Loucy (cell line): ENCODE measurements at regions not wholly inside any gene's neighbourhood (a gene's known extent, or its start where the extent isn't known, plus 50 kb on each side); places are given as distances from the start of the nearest gene placed in this dataset.

Experiments
- H2AFZ ChIP-seq: fragments of 200-600 bp; sonication (generic); 2 replicates; pipeline ENCODE4 v1.6.0; 2016; ENCODE audit warnings: antibody characterized with exemption, mild to moderate bottlenecking, low read length, moderate library complexity
- H3F3A ChIP-seq: fragments of 200-600 bp; 2 replicates; pipeline ENCODE4 v1.6.0; 2016; ENCODE audit warnings: antibody characterized with exemption, low read depth, mild to moderate bottlenecking
- H3K27me3 ChIP-seq: fragments of 200-600 bp; sonication (generic); 2 replicates; pipeline ENCODE4 v1.6.1; 2014; ENCODE audit warnings: low read length, mild to moderate bottlenecking; ENCODE audit not compliant: insufficient read depth, poor library complexity, severe bottlenecking
- H3K36me3 ChIP-seq: fragments of 200-600 bp; sonication (generic); 2 replicates; pipeline ENCODE4 v1.6.1; 2016; ENCODE audit warnings: low read length; ENCODE audit not compliant: insufficient read depth
- H3K4me1 ChIP-seq: fragments of 200-600 bp; sonication (generic); 2 replicates; pipeline ENCODE4 v1.5.1; 2014; ENCODE audit warnings: low read length, mild to moderate bottlenecking; ENCODE audit not compliant: insufficient read depth, poor library complexity, severe bottlenecking
- H3K4me2 ChIP-seq: fragments of 200-600 bp; sonication (generic); 2 replicates; pipeline ENCODE4 v1.6.0; 2014; ENCODE audit warnings: antibody characterized with exemption, low read length, low read depth, mild to moderate bottlenecking; ENCODE audit not compliant: poor library complexity, severe bottlenecking
- H3K4me3 ChIP-seq: fragments of 200-600 bp; sonication (generic); 2 replicates; pipeline ENCODE4 v1.5.1; 2014; ENCODE audit warnings: low read length, mild to moderate bottlenecking, mixed read lengths; ENCODE audit not compliant: poor library complexity, severe bottlenecking
- H3K79me2 ChIP-seq: fragments of 200-600 bp; sonication (generic); 2 replicates; pipeline ENCODE4 v1.6.1; 2014; ENCODE audit warnings: low read length; ENCODE audit not compliant: insufficient read depth
- H3K9ac ChIP-seq: fragments of 200-600 bp; sonication (generic); 2 replicates; pipeline ENCODE4 v1.6.0; 2014; ENCODE audit warnings: mild to moderate bottlenecking, low read depth, low read length, moderate library complexity; ENCODE audit not compliant: poor library complexity, severe bottlenecking
- H3K9me2 ChIP-seq: fragments of 200-600 bp; sonication (generic); replicated peaks from 2 replicates; pipeline ENCODE4 v1.6.1; 2016; ENCODE audit warnings: low read depth, low read length, mixed read lengths
- H3K9me3 ChIP-seq: fragments of 200-600 bp; sonication (generic); 2 replicates; pipeline ENCODE4 v1.6.1; 2014; ENCODE audit warnings: mild to moderate bottlenecking, antibody characterized with exemption, low read length, low read depth; ENCODE audit not compliant: insufficient read depth
- H4K20me1 ChIP-seq: fragments of 200-600 bp; sonication (generic); 2 replicates; pipeline ENCODE4 v1.6.0; 2014; ENCODE audit warnings: antibody characterized with exemption, low read length, mild to moderate bottlenecking; ENCODE audit not compliant: insufficient read depth, poor library complexity, severe bottlenecking
- EZH2phosphoT487 ChIP-seq: fragments of 200-600 bp; IDR thresholded peaks from 2 replicates; pipeline ENCODE4 v1.6.1; 2018; ENCODE audit warnings: antibody characterized with exemption, mild to moderate bottlenecking, moderate library complexity, borderline replicate concordance
- TF ChIP-seq, protein P1 (sequence below): fragments of 200-600 bp; sonication (generic); conservative IDR thresholded peaks from 2 replicates; pipeline ENCODE4 v1.5.1; 2014; ENCODE audit warnings: mild to moderate bottlenecking, antibody characterized with exemption, low read length

DNA sequence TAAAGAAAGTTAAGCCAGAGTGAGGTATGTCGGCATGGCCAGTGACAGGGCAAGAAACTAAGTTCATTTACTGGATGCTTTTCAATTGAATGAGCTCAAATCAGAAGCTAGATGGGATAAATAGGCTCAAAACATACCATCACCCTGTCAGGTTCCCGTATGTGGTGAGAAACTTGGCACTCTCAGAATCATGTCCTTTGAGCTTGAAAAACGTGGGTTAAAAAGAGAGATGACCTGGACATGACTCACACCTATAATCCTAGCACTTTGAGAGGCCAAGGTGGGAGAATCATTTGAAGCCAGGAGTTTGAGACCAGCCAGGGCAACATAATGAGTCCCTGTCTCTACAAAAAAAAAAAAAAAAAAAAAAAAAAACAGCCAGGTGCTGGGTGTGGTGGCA, 121.7 kb upstream of the RGMB start:
- Histone ChIP-seq H3K79me2 (no peaks in the 10 kb centered on the region), H3K27me3 (no peaks in the 10 kb centered on the region), H3K9ac (no peak overlapping the region), H3K9me2 (no peaks in the 10 kb centered on the region), H3F3A (no peaks in the 10 kb centered on the region), H3K9me3 (no peaks in the 10 kb centered on the region), H3K4me3 (no peak overlapping the region), H2AFZ (no peak overlapping the region), H3K36me3 (no peaks in the 10 kb centered on the region), H4K20me1 (no peaks in the 10 kb centered on the region), H3K4me1 (no peaks in the 10 kb centered on the region), H3K4me2 (no peak overlapping the region)
- TF ChIP-seq, protein P1, sequence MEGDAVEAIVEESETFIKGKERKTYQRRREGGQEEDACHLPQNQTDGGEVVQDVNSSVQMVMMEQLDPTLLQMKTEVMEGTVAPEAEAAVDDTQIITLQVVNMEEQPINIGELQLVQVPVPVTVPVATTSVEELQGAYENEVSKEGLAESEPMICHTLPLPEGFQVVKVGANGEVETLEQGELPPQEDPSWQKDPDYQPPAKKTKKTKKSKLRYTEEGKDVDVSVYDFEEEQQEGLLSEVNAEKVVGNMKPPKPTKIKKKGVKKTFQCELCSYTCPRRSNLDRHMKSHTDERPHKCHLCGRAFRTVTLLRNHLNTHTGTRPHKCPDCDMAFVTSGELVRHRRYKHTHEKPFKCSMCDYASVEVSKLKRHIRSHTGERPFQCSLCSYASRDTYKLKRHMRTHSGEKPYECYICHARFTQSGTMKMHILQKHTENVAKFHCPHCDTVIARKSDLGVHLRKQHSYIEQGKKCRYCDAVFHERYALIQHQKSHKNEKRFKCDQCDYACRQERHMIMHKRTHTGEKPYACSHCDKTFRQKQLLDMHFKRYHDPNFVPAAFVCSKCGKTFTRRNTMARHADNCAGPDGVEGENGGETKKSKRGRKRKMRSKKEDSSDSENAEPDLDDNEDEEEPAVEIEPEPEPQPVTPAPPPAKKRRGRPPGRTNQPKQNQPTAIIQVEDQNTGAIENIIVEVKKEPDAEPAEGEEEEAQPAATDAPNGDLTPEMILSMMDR = no peak
- no peak for TF ChIP-seq EZH2phosphoT487

DNA sequence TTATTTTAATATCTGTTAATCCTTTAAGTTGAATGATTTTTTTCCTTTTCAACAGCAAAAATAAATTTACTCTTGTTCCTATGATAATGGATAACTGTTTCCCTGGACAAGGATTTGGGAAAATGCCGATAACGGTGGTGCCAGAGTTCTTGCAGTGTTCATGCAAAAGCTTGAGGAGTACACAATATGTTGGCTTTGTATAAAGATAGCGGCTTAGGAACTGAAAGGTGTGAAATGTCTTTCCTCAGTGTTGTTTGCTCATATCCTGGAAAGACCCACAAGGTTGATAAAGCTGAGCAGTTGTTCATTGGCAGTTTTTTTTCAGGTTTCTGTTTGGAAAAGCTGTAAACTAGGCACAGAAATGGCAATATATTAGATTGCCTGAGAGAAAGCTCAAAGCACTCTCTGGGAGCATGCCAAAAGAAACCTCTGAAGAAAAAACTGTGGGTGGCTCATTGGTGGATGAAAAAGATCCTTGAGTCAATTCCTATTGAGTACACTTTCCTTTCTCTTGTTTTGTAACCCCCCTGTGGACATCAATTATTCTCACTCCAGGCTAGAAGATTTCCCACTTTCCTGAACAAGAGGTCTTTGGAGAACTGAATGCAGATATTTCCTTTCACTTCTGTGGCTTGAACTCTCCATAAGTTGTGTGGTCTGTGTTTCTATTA, 117.2 kb upstream of the RGMB start:
- no peak for TF ChIP-seq EZH2phosphoT487
- TF ChIP-seq, protein P1 = no peak
- no peak overlapping the region for H3K4me3 ChIP-seq
- no peaks in the 10 kb centered on the region for H4K20me1 ChIP-seq
- H3K9me2 ChIP-seq = no peaks in the 10 kb centered on the region
- H3K4me2 ChIP-seq = no peak overlapping the region
- H3K36me3 ChIP-seq = no peaks in the 10 kb centered on the region
- no peaks in the 10 kb centered on the region for H3F3A ChIP-seq
- H3K79me2 ChIP-seq = no peaks in the 10 kb centered on the region
- H3K27me3 ChIP-seq = no peaks in the 10 kb centered on the region
- H3K9ac ChIP-seq = no peak overlapping the region
- H2AFZ ChIP-seq = no peak overlapping the region
- no peaks in the 10 kb centered on the region for H3K9me3 ChIP-seq
- H3K4me1 ChIP-seq = no peaks in the 10 kb centered on the region

DNA sequence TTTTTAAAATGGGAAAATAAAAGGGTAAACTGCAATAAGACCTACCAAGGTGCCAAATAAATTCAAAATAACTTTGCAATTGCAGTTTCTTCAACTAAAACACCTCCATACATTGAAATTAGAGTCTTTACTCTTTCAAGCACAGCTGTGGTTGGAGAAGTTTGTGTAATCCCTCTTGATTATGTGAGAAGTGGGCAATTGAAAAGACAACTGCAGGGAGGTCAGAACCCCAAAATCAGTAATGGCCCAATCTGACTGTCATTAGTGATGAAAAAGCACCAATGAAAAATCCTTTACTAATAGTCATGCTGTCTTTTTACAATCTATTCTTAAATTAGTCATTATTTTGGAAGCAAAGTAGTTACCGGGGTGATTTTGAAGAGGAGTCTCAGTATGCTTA, 116.7 kb upstream of the RGMB start:
- H3K79me2 ChIP-seq = no peaks in the 10 kb centered on the region
- TF ChIP-seq, protein P1 = no peak
- TF ChIP-seq EZH2phosphoT487 = no peak
- no peak overlapping the region for H3K4me3 ChIP-seq
- no peaks in the 10 kb centered on the region for H3K4me1 ChIP-seq
- H3K9ac ChIP-seq = no peak overlapping the region
- no peaks in the 10 kb centered on the region for H3F3A ChIP-seq
- no peak overlapping the region for H2AFZ ChIP-seq
- H4K20me1 ChIP-seq = no peaks in the 10 kb centered on the region
- no peak overlapping the region for H3K4me2 ChIP-seq
- no peaks in the 10 kb centered on the region for H3K9me2 ChIP-seq
- H3K9me3 ChIP-seq = no peaks in the 10 kb centered on the region
- no peaks in the 10 kb centered on the region for H3K36me3 ChIP-seq
- no peaks in the 10 kb centered on the region for H3K27me3 ChIP-seq
